Caco-2 (cell line): ENCODE measurements at regions not wholly inside any gene's neighbourhood (a gene's known extent, or its start where the extent isn't known, plus 50 kb on each side); places are given as distances from the start of the nearest gene placed in this dataset.
A peak's percentile ranks its signal among the peaks of the same experiment; 100 is the strongest.

Experiments used
- BruUV-seq: library from RNA; stranded (reverse); fragments of 400-500 nt; replicated peaks from 2 replicates; lab custom pipeline; 2021; lab: Mats Ljungman, UMichigan
- CTCF ChIA-PET: fragments of 300-600 bp; sonication (Branson Sonifier 250); formaldehyde crosslinking; loops from one replicate; lab custom pipeline; 2022; ENCODE audit warnings: antibody characterized with exemption; lab: Charles Lee
- POLR2A ChIA-PET: fragments of 300-600 bp; sonication (Branson Sonifier 250); formaldehyde crosslinking; loops from one replicate; lab custom pipeline; 2022; ENCODE audit warnings: antibody characterized with exemption; lab: Charles Lee
- DNase-seq, 2 experiments: peaks; one replicate each; pipeline versions ENCODE4 v3.0.0 to v3.0.0-alpha.2; 2020 to 2022
- H3K27me3 ChIP-seq: replicated peaks from 2 replicates; pipeline ENCODE4 v1.6.0; 2011; ENCODE audit warnings: low read length; ENCODE audit not compliant: control insufficient read depth, insufficient read depth
- H3K36me3 ChIP-seq: 2 replicates; pipeline ENCODE4 v1.5.1; 2011; ENCODE audit warnings: low read length; ENCODE audit not compliant: control insufficient read depth, insufficient read depth
- H3K4me1 ChIP-seq: fragments of 250-450 bp; sonication (Bioruptor Pico); 2 replicates; pipeline ENCODE4 v1.5.1; 2020; ENCODE audit warnings: mild to moderate bottlenecking
- H3K4me3 ChIP-seq: 2 replicates; pipeline ENCODE4 v1.5.1; 2011; ENCODE audit warnings: low read depth, mild to moderate bottlenecking, control low read depth, low read length
- H3K9me3 ChIP-seq: fragments of 250-450 bp; sonication (Bioruptor Pico); 2 replicates; pipeline ENCODE4 v1.5.1; 2020; ENCODE audit warnings: mild to moderate bottlenecking, moderate library complexity
- H3K27ac Mint-ChIP-seq: one replicate; pipeline ENCODE4 v1.8.0; 2022; ENCODE audit warnings: mixed read lengths; ENCODE audit not compliant: unreplicated experiment
- H3K27me3 Mint-ChIP-seq: one replicate; pipeline ENCODE4 v1.8.0; 2022; ENCODE audit warnings: mixed read lengths; ENCODE audit not compliant: insufficient read depth, unreplicated experiment
- H3K36me3 Mint-ChIP-seq: one replicate; pipeline ENCODE4 v1.8.0; 2022; ENCODE audit warnings: mild to moderate bottlenecking, mixed read lengths; ENCODE audit not compliant: insufficient read depth, unreplicated experiment
- H3K4me1 Mint-ChIP-seq: one replicate; pipeline ENCODE4 v1.8.0; 2022; ENCODE audit warnings: low read depth, mixed read lengths; ENCODE audit not compliant: unreplicated experiment
- H3K4me3 Mint-ChIP-seq: one replicate; pipeline ENCODE4 v1.8.0; 2022; ENCODE audit warnings: mild to moderate bottlenecking, moderate library complexity, mixed read lengths; ENCODE audit not compliant: unreplicated experiment
- H3K9me3 Mint-ChIP-seq: one replicate; pipeline ENCODE4 v1.8.0; 2022; ENCODE audit warnings: mixed read lengths; ENCODE audit not compliant: unreplicated experiment
- intact Hi-C: fragments of 100-400 bp; cut with micrococcal nuclease; formaldehyde crosslinking; loops from one replicate; pipeline ENCODE4 v1.10.0; 2022; ENCODE audit not compliant: unreplicated experiment
- TF ChIP-seq, protein P1 (sequence below), 2 experiments: fragments of 200-600 bp in 1 of 2; IDR thresholded peaks; 1 replicate in 1 of 2; 2 replicates in 1 of 2; pipeline versions ENCODE4 v1.5.1 to v1.8.0; 2011 to 2022; ENCODE audit warnings: antibody characterized with exemption in 1 of 2, control low read depth in 1 of 2, inconsistent platforms in 1 of 2, low read depth in 1 of 2, low read length in 1 of 2, mild to moderate bottlenecking in 1 of 2, moderate library complexity in 1 of 2; ENCODE audit not compliant: insufficient read depth in 1 of 2, severe bottlenecking in 1 of 2, unreplicated experiment in 1 of 2

DNA sequence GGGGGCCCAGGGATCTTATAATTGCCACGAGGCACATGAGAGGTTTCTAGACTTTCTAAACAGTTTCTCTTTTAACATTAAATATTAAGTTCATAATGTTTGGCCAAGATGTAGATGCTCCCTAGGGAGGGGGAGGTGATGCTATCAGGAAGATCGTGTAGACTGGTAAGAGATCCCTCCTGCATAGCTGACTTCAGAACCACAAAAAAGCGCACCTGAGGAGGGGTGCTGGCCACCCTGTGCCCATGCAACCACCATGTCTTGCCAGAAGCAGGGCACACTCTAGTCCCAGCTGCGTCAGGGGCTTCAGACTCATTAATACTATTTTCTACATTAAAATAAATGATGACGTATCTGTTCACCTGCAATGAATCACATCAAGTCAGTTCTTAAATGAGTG is 103.4 kb upstream of the SLC35G4 start:
- no TSS peak for BruUV-seq
- intact Hi-C loops, result no loop called here
- Histone ChIP-seq H3K36me3 (no peaks in the 10 kb centered on the region), H3K9me3 (no peaks in the 10 kb centered on the region), H3K4me1 (peaks cover 19% of the 10 kb centered on the region), H3K4me3 (no peak overlapping the region), H3K27me3 (no peaks in the 10 kb centered on the region)
- DNase-seq, result no peak
- H3K4me1 Mint-ChIP-seq, result no peaks in the 10 kb centered on the region
- CTCF ChIA-PET, result no interaction called here
- TF ChIP-seq, protein P1, sequence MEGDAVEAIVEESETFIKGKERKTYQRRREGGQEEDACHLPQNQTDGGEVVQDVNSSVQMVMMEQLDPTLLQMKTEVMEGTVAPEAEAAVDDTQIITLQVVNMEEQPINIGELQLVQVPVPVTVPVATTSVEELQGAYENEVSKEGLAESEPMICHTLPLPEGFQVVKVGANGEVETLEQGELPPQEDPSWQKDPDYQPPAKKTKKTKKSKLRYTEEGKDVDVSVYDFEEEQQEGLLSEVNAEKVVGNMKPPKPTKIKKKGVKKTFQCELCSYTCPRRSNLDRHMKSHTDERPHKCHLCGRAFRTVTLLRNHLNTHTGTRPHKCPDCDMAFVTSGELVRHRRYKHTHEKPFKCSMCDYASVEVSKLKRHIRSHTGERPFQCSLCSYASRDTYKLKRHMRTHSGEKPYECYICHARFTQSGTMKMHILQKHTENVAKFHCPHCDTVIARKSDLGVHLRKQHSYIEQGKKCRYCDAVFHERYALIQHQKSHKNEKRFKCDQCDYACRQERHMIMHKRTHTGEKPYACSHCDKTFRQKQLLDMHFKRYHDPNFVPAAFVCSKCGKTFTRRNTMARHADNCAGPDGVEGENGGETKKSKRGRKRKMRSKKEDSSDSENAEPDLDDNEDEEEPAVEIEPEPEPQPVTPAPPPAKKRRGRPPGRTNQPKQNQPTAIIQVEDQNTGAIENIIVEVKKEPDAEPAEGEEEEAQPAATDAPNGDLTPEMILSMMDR (IDR thresholded peaks at IDR 0.05; ENCODE audit: insufficient read depth in 1 of 2, low read depth in 1 of 2, low read length in 1 of 2, severe bottlenecking in 1 of 2, unreplicated experiment in 1 of 2), result no peak
- no peak overlapping the region for H3K27ac Mint-ChIP-seq
- H3K4me3 Mint-ChIP-seq, result no peak overlapping the region
- POLR2A ChIA-PET, result no interaction called here
- H3K36me3 Mint-ChIP-seq, result no peaks in the 10 kb centered on the region
- no peaks in the 10 kb centered on the region for H3K27me3 Mint-ChIP-seq
- H3K9me3 Mint-ChIP-seq, result no peaks in the 10 kb centered on the region

DNA sequence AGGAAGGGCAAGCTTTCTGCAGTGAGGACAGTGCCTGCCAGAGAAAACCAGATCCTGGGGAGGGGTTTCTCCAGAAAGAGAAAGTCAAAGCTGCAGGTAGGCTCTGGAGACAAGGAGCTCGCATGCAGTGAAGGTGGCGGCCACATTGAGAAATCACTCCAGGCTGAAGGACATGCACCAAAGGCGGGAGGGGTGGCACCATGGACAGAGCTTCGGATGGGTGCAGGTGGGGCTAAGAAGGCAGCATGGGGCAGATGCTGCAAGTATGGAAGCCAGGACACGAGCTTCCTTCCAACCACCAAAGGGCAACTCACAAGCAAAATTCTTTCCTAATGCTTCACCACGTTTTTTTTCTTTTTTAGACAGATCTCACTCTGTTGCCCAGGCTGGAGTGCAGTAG is 104.4 kb upstream of the SLC35G4 start:
- BruUV-seq, result no TSS peak
- no peak overlapping the region for H3K4me3 ChIP-seq
- POLR2A ChIA-PET, result no interaction called here
- peaks cover 1% of the 10 kb centered on the region for H3K9me3 Mint-ChIP-seq
- no peaks in the 10 kb centered on the region; the same call in 1 of the 2 replicates for H3K9me3 ChIP-seq
- peaks cover 6% of the 10 kb centered on the region for H3K36me3 Mint-ChIP-seq
- TF ChIP-seq, protein P1 (IDR thresholded peaks at IDR 0.05; ENCODE audit: insufficient read depth in 1 of 2, low read depth in 1 of 2, low read length in 1 of 2, severe bottlenecking in 1 of 2, unreplicated experiment in 1 of 2), result no peak
- no peak for DNase-seq
- H3K36me3 ChIP-seq, result no peaks in the 10 kb centered on the region
- H3K27ac Mint-ChIP-seq, result no peak overlapping the region
- no peak overlapping the region for H3K4me3 Mint-ChIP-seq
- CTCF ChIA-PET, result no interaction called here
- no peaks in the 10 kb centered on the region for H3K27me3 ChIP-seq
- no peaks in the 10 kb centered on the region for H3K27me3 Mint-ChIP-seq
- intact Hi-C loops, result no loop called here
- peaks cover 25% of the 10 kb centered on the region for H3K4me1 ChIP-seq
- peaks cover 5% of the 10 kb centered on the region for H3K4me1 Mint-ChIP-seq

DNA sequence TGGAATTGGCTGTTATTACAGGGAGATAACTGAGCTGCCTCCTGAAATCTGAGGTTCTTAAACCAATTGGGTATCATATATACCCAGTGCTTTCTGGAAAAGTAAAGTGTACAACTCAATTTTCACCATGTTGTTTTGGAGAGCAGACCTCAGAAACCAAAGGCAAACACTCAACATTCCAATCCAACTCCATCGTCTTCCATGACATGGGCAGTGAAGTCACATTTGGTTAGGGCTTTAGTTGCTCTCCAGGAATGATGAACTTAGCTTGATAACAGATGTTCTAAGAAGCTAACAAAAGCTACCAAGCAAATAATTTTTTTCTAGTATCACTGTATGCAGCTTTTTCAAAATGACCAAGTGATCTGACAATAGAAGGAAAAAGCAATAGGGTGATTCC is 107.0 kb upstream of the SLC35G4 start:
- no peaks in the 10 kb centered on the region for H3K27me3 Mint-ChIP-seq
- TF ChIP-seq, protein P1 (IDR thresholded peaks at IDR 0.05; ENCODE audit: insufficient read depth in 1 of 2, low read depth in 1 of 2, low read length in 1 of 2, severe bottlenecking in 1 of 2, unreplicated experiment in 1 of 2), result no peak
- H3K4me3 Mint-ChIP-seq, result no peak overlapping the region
- no TSS peak for BruUV-seq
- Histone ChIP-seq H3K4me1 (peaks cover 39% of the 10 kb centered on the region), H3K4me3 (no peak overlapping the region), H3K36me3 (no peaks in the 10 kb centered on the region), H3K9me3 (peaks cover 5% of the 10 kb centered on the region; the same call in 1 of the 2 replicates), H3K27me3 (no peaks in the 10 kb centered on the region)
- peaks cover 20% of the 10 kb centered on the region for H3K36me3 Mint-ChIP-seq
- peaks cover 20% of the 10 kb centered on the region for H3K9me3 Mint-ChIP-seq
- H3K4me1 Mint-ChIP-seq, result peaks cover 23% of the 10 kb centered on the region
- DNase-seq, result no peak
- intact Hi-C loops, result no loop called here
- CTCF ChIA-PET, result no interaction called here
- H3K27ac Mint-ChIP-seq, result peak overlapping the region; percentile 92
- POLR2A ChIA-PET, result no interaction called here
